ENCODE measurements at regions not wholly inside any gene's neighbourhood (a gene's known extent, or its start where the extent isn't known, plus 50 kb on each side); places are given as distances from the start of the nearest gene placed in this dataset.

DNA sequence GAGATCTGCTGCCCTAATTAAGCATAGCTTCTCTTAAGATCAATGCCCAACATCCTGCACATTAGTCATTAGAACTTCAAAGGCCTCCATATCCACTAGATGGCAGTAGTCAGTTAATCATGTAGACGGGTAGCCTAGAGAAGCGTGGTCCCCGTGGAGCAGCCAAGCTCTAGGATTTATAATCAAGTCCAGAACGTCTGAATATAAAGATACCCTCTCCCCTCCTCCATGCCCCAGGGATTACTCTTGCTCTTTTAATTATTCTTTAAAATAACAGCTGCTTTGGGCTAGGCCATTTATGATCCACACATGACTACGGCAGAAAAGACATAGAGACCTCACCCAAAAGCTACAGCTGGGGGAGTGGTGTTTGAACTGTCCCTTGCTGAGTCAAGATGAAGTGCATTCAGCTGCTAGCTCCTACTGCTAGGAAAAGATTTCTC lies 327.6 kb upstream of the PLET1 start:
- TF ChIP-seq, protein P1, sequence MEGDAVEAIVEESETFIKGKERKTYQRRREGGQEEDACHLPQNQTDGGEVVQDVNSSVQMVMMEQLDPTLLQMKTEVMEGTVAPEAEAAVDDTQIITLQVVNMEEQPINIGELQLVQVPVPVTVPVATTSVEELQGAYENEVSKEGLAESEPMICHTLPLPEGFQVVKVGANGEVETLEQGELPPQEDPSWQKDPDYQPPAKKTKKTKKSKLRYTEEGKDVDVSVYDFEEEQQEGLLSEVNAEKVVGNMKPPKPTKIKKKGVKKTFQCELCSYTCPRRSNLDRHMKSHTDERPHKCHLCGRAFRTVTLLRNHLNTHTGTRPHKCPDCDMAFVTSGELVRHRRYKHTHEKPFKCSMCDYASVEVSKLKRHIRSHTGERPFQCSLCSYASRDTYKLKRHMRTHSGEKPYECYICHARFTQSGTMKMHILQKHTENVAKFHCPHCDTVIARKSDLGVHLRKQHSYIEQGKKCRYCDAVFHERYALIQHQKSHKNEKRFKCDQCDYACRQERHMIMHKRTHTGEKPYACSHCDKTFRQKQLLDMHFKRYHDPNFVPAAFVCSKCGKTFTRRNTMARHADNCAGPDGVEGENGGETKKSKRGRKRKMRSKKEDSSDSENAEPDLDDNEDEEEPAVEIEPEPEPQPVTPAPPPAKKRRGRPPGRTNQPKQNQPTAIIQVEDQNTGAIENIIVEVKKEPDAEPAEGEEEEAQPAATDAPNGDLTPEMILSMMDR (IDR thresholded peaks at IDR 0.05), result peak; percentile 80
- no peak for TF ChIP-seq ZFX (IDR thresholded peaks at IDR 0.05; ENCODE audit: borderline replicate concordance)
